Activated naive CD4-positive, alpha-beta T cell treated with anti-CD3 and anti-CD28 coated beads, Interleukin-2, amount 50 U/mL, for 72 hours (primary cell): ENCODE measurements at regions not wholly inside any gene's neighbourhood (a gene's known extent, or its start where the extent isn't known, plus 50 kb on each side); places are given as distances from the start of the nearest gene placed in this dataset.

Experiments
- ATAC-seq, 2 donors: fragments of 150-1000 bp; cut with Tn5 transposase; 2 replicates each; pipeline ENCODE4 v1.10.0; 2021; ENCODE audit warnings: mild to moderate bottlenecking in 2 of 2, moderate library complexity in 2 of 2
- DNase-seq, 2 donors: peaks; one replicate each; pipeline ENCODE4 v3.0.0; 2021 to 2022; ENCODE audit warnings: low spot score in 2 of 2
- H3K27ac Mint-ChIP-seq, 2 donors: one replicate each; pipeline ENCODE4 v1.8.0; 2022; ENCODE audit warnings: mild to moderate bottlenecking in 2 of 2, mixed read lengths in 2 of 2
- H3K36me3 Mint-ChIP-seq, 2 donors: one replicate each; pipeline ENCODE4 v1.8.0; 2022; ENCODE audit warnings: mixed read lengths in 2 of 2
- H3K9me3 Mint-ChIP-seq, 2 donors: one replicate each; pipeline ENCODE4 v1.8.0; 2022; ENCODE audit warnings: mixed read lengths in 2 of 2

DNA sequence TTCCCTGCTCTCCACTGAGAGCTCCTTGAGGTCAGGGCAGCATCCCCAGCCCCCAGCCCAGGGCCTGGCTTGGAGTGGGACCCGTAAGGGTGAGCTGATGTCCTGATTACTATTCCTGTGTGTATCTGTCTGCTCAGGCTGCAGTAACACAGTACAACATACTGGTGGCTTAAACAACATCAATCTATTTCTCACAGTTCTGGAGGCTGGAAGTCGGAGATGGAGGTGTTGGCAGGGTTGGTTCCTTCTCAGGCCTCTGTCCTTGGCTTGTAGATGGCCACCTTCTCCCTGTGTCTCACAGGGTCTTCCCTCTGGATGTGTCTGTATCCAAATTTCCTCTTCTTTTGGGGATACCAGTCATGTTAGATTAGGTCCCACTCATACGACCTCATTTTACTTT lies 246.4 kb upstream of the POU3F1 start:
- peaks cover 0 to 3% of the 10 kb centered on the region in 2 donors for H3K9me3 Mint-ChIP-seq
- no peaks in the 10 kb centered on the region for H3K36me3 Mint-ChIP-seq
- ATAC-seq (no peak), DNase-seq (no peak)
- H3K27ac Mint-ChIP-seq, result no peak overlapping the region

DNA sequence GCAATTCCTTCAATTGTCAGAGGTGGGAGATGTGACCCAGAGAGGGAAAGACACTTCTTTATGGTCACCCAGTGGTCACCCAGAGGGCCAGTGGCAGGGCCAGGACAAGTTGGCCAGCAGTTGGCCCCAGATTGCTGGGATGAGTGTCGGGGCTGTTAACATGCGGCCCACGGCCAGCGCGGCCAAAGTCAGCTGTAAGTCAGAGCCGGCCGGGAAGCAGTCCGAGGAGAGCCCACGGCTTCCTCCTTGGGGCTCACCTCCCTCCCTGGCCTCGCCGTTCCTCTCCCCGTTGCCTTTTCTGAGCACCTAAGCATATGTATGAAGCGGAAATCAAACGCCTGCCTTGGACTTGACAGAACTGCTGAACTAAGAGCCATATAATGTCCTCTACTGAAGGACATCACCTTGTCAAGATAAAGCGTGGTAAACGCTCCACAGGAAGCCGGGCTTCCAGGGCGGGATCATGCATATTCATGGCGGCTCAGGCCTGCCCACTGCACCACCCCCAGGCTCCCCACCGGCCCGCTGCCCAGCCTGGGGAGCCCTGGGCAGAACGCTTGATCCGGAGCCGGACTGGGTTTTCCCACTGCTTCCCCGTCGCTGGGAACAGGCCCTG lies 245.4 kb upstream of the POU3F1 start:
- Mint-ChIP-seq H3K27ac (no peak overlapping the region), H3K9me3 (peaks cover 0 to 3% of the 10 kb centered on the region in 2 donors), H3K36me3 (no peaks in the 10 kb centered on the region)
- ATAC-seq (no peak), DNase-seq (no peak)

DNA sequence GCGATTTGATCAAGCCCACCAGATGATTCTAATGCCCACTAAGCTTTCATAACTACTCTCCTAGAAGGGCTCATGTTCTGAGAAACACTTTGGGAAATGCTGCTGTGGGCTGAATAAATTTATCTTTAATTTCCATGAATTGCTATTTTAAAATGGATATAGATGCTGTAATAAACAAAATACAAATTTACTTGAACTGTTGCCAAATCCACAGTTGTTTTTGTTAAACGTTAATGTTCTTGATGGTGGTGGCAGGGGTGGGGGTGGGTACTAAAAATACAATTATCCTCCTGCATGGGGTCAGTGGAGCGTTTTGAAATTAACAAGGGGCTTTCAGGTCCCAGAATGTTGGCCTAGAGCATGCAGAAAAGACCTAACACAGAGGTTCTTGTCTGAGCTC lies 244.7 kb upstream of the POU3F1 start:
- DNase-seq (no peak), ATAC-seq (no peak)
- Mint-ChIP-seq H3K9me3 (peaks cover 0 to 3% of the 10 kb centered on the region in 2 donors), H3K27ac (no peak overlapping the region), H3K36me3 (no peaks in the 10 kb centered on the region)

DNA sequence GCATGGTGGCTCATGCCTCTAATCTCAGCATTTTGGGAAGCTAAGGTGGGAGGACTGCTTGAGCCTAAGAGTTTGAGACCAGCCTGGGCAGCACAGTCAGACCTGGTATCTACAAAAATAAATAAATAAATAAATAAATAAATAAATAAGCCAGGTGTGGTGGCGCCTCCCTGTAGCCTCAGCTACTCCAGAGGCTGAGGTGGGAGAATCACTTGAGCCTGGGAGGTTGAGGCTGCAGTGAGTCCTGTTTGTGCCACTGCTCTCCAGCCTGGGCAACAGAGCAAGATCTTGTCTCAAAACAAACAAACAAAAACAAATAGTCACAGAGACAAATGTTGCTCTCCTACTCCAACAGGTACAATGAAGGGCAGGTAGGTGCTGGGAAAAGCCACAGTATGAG lies 242.4 kb upstream of the POU3F1 start:
- H3K36me3 Mint-ChIP-seq, result no peaks in the 10 kb centered on the region
- H3K27ac Mint-ChIP-seq, result no peak overlapping the region
- H3K9me3 Mint-ChIP-seq, result no peaks in the 10 kb centered on the region
- DNase-seq (no peak), ATAC-seq (no peak)

- H3K9me3 Mint-ChIP-seq, result no peaks in the 10 kb centered on the region
- DNase-seq (no peak), ATAC-seq (no peak)
- H3K27ac Mint-ChIP-seq, result no peak overlapping the region
- H3K36me3 Mint-ChIP-seq, result no peaks in the 10 kb centered on the region
Measured at GRCh38 chr1:38287547-38287946, 241.0 kb upstream of the POU3F1 start.

DNA sequence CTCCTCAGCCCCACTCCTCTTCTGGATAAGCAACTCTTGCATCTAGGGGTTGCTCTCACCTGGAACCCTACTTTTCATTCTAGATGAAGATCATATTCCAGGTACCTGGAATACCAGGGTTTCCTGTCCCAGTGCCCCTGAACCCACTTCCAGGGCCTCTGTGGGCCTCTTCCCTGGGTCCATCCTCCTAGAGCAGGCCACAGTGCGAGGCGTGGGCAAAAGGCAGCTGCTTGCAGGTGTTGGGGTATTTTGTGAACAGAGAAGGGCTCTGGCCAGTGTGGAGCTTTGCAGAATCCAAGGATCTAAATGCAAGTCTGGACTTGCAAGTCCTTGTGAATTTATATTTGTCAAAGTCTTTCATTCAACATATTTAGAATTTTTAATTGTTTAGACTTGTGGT lies 240.4 kb upstream of the POU3F1 start:
- Mint-ChIP-seq H3K9me3 (no peaks in the 10 kb centered on the region), H3K27ac (no peak overlapping the region), H3K36me3 (no peaks in the 10 kb centered on the region)
- no peak for DNase-seq
- no peak for ATAC-seq

- no peak overlapping the region for H3K27ac Mint-ChIP-seq
- peaks cover 5% of the 10 kb centered on the region in 2 donors for H3K9me3 Mint-ChIP-seq
- no peaks in the 10 kb centered on the region for H3K36me3 Mint-ChIP-seq
- DNase-seq (no peak), ATAC-seq (no peak)
Measured at GRCh38 chr1:38285807-38286530, 239.4 kb upstream of the POU3F1 start.

DNA sequence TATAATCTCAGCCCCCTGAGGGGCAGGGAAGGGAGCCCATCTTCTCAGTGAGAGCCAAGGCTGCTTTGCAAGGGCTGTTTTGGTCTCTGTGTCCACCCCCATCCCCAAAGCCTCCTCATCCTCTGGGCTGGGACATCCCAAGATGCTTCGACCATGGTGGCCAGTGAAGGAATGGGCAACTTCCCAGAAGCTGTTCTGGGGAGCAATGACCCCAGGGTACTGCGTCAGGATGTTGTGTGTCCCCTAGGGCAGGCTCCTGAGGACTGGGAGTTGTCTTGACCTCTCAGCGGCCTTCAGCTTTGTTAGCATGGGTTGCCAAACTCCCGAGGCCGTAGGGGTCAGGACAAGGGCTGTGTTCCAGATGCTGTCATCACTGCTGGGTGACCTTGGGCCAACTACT lies 238.4 kb upstream of the POU3F1 start:
- no peak for DNase-seq
- Mint-ChIP-seq H3K27ac (no peak overlapping the region), H3K9me3 (peaks cover 5 to 6% of the 10 kb centered on the region in 2 donors), H3K36me3 (peaks cover 0 to 8% of the 10 kb centered on the region in 2 donors)
- no peak for ATAC-seq

GRCh38 chr1:38283696-38284470 lies 237.3 kb upstream of the POU3F1 start:
- Mint-ChIP-seq H3K36me3 (peaks cover 0 to 15% of the 10 kb centered on the region in 2 donors), H3K9me3 (peaks cover 10 to 15% of the 10 kb centered on the region in 2 donors), H3K27ac (no peak overlapping the region)
- no peak for ATAC-seq
- no peak for DNase-seq

DNA sequence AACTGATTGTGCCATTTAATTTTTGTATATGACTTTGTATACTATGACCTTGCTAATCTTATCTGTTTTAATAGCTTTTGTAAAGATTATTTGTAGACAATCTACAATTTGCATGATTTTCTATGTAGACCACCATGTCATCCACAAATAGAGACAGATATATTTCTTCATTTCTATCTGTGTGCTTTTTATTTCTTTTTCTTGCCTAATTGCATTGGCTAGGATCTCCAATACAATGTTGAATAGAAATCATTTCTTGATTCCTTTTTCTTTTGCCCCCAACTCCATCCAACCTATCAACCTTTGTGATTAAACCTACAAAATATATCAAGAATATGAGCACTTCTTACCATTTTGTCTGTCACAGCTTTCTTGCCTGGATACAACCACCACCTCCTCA lies 232.6 kb upstream of the POU3F1 start:
- Mint-ChIP-seq H3K27ac (no peak overlapping the region), H3K36me3 (peaks cover 0 to 15% of the 10 kb centered on the region in 2 donors), H3K9me3 (peaks cover 14 to 26% of the 10 kb centered on the region in 2 donors)
- ATAC-seq (no peak), DNase-seq (no peak)

DNA sequence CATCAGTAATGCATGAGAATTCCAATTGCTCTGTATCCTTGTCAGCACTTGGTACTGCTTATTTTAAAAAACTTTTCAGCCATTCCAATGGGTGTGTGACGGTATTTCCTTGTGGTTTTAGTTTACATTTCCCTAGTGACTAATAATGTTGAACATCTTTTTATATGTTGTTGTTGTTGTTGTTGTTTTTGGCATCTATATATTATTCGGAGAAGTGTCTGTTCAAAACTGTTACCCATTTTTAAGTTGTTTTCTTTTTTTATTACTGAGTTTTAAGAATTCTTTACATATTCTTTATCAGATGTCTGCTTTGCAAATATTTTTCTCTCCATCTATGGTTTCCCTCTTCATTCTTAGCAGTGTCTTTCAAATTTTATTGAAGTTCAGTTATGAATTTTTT lies 231.1 kb upstream of the POU3F1 start:
- H3K27ac Mint-ChIP-seq, result no peak overlapping the region
- no peak for ATAC-seq

DNA sequence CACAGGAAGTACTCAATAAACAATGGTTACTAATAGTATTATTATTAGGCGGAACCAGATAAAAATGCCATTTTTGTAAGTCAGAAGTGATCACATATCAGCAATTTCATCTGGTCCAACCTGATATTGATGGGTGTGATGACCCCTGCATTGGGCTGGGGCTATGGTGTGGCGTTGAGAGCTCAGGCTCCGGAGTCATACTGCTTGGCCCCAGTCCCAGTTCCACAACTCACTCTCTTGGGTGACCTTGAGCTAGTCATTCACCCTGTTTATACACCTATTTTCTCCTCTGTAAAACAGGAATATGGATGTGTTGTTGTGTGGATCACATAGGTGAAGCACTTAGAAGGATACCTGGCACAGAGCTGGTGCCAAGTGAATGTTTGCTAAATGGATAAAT lies 229.4 kb upstream of the POU3F1 start:
- H3K9me3 Mint-ChIP-seq, result peaks cover 10 to 21% of the 10 kb centered on the region in 2 donors
- ATAC-seq, result no peak
- no peak for DNase-seq
- no peak overlapping the region for H3K27ac Mint-ChIP-seq
- H3K36me3 Mint-ChIP-seq, result peaks cover 0 to 15% of the 10 kb centered on the region in 2 donors

More for the DNA sequence above, 231.1 kb upstream of the POU3F1 start:
- Mint-ChIP-seq H3K9me3 (peaks cover 14 to 26% of the 10 kb centered on the region in 2 donors), H3K36me3 (peaks cover 0 to 15% of the 10 kb centered on the region in 2 donors)
- DNase-seq, result no peak

DNA sequence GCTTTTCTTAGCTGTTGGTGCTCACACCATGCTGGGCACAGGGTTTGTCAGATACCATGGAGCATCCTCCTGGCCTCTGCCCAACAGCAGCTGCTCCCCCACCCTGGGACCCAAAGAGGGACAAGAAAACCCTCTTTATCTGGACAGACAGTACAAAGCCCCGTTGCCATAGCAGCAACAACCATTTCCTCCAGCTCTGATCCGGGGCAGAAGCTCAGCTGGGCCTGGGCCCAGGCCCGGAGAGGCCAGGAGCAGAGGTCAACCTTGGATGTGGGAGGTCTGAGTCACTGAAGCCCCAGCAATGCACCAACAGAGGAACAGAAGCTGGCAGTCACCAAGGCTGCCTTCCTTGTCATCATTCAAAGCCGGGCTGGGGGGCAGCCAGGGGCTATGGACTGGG lies 228.4 kb upstream of the POU3F1 start:
- DNase-seq (no peak), ATAC-seq (no peak)
- Mint-ChIP-seq H3K27ac (no peak overlapping the region), H3K36me3 (peaks cover 0 to 7% of the 10 kb centered on the region in 2 donors), H3K9me3 (peaks cover 9 to 19% of the 10 kb centered on the region in 2 donors)

GRCh38 chr1:38273196-38273804 lies 226.7 kb upstream of the POU3F1 start:
- no peak overlapping the region for H3K27ac Mint-ChIP-seq
- no peaks in the 10 kb centered on the region for H3K36me3 Mint-ChIP-seq
- peaks cover under 1 to 6% of the 10 kb centered on the region in 2 donors for H3K9me3 Mint-ChIP-seq
- no peak for ATAC-seq
- DNase-seq, result no peak

GRCh38 chr1:38272515-38272914 lies 225.9 kb upstream of the POU3F1 start:
- no peak overlapping the region for H3K27ac Mint-ChIP-seq
- H3K9me3 Mint-ChIP-seq, result peaks cover 0 to under 1% of the 10 kb centered on the region in 2 donors
- H3K36me3 Mint-ChIP-seq, result no peaks in the 10 kb centered on the region
- DNase-seq (no peak), ATAC-seq (no peak)

GRCh38 chr1:38270849-38271633 lies 224.4 kb upstream of the POU3F1 start:
- DNase-seq (no peak), ATAC-seq (no peak)
- H3K9me3 Mint-ChIP-seq, result no peaks in the 10 kb centered on the region
- no peaks in the 10 kb centered on the region for H3K36me3 Mint-ChIP-seq
- no peak overlapping the region for H3K27ac Mint-ChIP-seq
